ENCODE measurements at regions not wholly inside any gene's neighbourhood (a gene's known extent, or its start where the extent isn't known, plus 50 kb on each side); places are given as distances from the start of the nearest gene placed in this dataset.

DNA sequence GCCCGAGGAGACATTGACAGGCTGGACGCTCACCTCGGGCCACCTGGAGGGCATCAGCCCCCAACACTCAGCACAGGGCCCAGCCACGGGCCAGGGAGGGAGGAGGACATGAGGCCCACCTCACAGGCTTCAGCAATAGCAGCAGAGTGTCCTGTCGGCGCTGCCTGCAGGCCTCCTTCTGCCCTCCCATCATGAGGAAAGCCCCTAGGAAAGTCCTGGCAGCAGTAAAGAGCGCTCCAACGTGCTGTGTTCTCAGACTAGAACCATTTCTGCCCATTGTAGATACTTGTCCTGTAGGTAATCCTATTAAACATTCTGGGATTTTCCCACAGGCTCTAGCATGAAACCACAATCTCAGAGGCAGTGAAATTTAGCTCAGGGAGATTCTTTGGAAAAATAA is 62.0 kb upstream of the GALNT2 start:
- TF ChIP-seq, protein P1, sequence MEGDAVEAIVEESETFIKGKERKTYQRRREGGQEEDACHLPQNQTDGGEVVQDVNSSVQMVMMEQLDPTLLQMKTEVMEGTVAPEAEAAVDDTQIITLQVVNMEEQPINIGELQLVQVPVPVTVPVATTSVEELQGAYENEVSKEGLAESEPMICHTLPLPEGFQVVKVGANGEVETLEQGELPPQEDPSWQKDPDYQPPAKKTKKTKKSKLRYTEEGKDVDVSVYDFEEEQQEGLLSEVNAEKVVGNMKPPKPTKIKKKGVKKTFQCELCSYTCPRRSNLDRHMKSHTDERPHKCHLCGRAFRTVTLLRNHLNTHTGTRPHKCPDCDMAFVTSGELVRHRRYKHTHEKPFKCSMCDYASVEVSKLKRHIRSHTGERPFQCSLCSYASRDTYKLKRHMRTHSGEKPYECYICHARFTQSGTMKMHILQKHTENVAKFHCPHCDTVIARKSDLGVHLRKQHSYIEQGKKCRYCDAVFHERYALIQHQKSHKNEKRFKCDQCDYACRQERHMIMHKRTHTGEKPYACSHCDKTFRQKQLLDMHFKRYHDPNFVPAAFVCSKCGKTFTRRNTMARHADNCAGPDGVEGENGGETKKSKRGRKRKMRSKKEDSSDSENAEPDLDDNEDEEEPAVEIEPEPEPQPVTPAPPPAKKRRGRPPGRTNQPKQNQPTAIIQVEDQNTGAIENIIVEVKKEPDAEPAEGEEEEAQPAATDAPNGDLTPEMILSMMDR (IDR thresholded peaks at IDR 0.05; ENCODE audit: insufficient read depth, low read length), result no peak
- no peak for TF ChIP-seq SPI1 (IDR thresholded peaks at IDR 0.05; ENCODE audit: borderline replicate concordance, low read depth)
- TF ChIP-seq, protein P2, sequence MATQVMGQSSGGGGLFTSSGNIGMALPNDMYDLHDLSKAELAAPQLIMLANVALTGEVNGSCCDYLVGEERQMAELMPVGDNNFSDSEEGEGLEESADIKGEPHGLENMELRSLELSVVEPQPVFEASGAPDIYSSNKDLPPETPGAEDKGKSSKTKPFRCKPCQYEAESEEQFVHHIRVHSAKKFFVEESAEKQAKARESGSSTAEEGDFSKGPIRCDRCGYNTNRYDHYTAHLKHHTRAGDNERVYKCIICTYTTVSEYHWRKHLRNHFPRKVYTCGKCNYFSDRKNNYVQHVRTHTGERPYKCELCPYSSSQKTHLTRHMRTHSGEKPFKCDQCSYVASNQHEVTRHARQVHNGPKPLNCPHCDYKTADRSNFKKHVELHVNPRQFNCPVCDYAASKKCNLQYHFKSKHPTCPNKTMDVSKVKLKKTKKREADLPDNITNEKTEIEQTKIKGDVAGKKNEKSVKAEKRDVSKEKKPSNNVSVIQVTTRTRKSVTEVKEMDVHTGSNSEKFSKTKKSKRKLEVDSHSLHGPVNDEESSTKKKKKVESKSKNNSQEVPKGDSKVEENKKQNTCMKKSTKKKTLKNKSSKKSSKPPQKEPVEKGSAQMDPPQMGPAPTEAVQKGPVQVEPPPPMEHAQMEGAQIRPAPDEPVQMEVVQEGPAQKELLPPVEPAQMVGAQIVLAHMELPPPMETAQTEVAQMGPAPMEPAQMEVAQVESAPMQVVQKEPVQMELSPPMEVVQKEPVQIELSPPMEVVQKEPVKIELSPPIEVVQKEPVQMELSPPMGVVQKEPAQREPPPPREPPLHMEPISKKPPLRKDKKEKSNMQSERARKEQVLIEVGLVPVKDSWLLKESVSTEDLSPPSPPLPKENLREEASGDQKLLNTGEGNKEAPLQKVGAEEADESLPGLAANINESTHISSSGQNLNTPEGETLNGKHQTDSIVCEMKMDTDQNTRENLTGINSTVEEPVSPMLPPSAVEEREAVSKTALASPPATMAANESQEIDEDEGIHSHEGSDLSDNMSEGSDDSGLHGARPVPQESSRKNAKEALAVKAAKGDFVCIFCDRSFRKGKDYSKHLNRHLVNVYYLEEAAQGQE (IDR thresholded peaks at IDR 0.05; ENCODE audit: insufficient replicate concordance, low read depth), result no peak
- no peak for TF ChIP-seq GABPA (IDR thresholded peaks at IDR 0.05; ENCODE audit: low read depth)
- TF ChIP-seq POLR2AphosphoS5 (IDR thresholded peaks at IDR 0.05; ENCODE audit: low read depth), result no peak
- Histone ChIP-seq H3K27ac (replicated peaks) (peak overlapping the region; percentile 69), H3K4me3 (replicated peaks; ENCODE audit: insufficient read depth, low read length) (no peak overlapping the region), H3K27me3 (ENCODE audit: insufficient read depth, poor library complexity, severe bottlenecking) (no peaks in the 10 kb centered on the region)
- no peak for DNase-seq (ENCODE audit: low read depth in 1 of 2, low spot score in 1 of 2)

DNA sequence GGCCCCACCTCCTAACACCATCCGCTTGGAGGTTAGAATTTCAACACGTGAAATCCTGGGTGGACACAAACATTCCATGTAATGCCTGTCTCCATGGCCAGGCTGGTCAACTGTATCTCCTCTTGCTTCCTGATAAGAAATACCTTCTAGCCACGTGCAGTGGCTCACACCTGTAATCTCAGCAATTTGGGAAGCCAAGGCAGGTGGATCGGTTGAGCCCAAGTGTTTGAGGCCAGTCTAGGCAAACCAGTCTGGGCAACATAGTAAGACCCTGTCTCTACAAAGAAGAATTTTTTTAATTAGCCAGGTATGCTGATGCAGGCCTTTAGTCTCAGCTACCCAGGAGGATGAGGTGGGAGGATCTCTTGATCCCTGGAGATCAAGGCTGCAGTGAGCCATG is 58.3 kb upstream of the GALNT2 start:
- TF ChIP-seq, protein P1 (IDR thresholded peaks at IDR 0.05; ENCODE audit: insufficient read depth, low read length), result no peak
- TF ChIP-seq GABPA (IDR thresholded peaks at IDR 0.05; ENCODE audit: low read depth) (no peak), POLR2AphosphoS5 (IDR thresholded peaks at IDR 0.05; ENCODE audit: low read depth) (no peak), SPI1 (IDR thresholded peaks at IDR 0.05; ENCODE audit: borderline replicate concordance, low read depth) (no peak)
- TF ChIP-seq, protein P2 (IDR thresholded peaks at IDR 0.05; ENCODE audit: insufficient replicate concordance, low read depth), result no peak
- Histone ChIP-seq H3K27ac (replicated peaks) (no peak overlapping the region), H3K27me3 (ENCODE audit: insufficient read depth, poor library complexity, severe bottlenecking) (no peaks in the 10 kb centered on the region), H3K4me3 (replicated peaks; ENCODE audit: insufficient read depth, low read length) (no peak overlapping the region)
- peak in 1 of 2 experiments; percentile 35 for DNase-seq (ENCODE audit: low read depth in 1 of 2, low spot score in 1 of 2)

DNA sequence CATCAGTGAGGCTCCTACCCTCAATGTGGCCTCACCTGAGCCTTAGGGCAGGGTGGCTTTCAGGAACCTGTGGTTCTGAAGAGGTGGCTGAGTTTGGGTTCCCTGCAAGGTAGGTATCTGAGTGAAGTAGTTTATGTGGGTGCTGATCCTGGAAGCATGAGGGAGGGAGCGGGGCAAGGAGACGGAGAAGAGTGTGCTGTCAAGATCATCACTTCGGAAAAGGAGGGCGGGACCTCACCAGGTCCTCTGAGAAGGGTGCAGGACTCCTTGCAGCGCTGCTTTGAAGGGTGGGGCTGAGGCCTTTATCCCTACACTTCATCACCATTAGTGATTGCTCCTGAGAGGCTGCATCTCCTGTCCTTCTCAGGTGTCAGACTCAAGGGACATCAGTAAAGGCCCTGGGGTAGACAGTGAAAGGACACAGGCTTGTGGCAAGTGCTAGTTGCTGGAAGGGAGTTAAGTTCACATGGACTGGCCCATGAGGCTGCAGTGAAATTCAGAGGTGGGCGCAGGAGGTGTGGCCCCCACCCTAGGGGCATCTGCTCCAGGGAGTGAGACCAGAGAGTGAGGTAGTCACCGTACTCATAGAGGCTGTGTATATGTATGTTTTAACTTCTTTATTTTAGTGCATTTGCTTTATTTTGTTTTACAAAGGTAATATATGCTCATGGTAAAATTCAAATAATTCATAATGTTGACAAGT is 57.3 kb upstream of the GALNT2 start:
- H3K27me3 ChIP-seq (ENCODE audit: insufficient read depth, poor library complexity, severe bottlenecking), result no peaks in the 10 kb centered on the region
- H3K4me3 ChIP-seq (replicated peaks; ENCODE audit: insufficient read depth, low read length), result no peak overlapping the region
- DNase-seq (ENCODE audit: low read depth in 1 of 2, low spot score in 1 of 2), result no peak
- peak overlapping the region; percentile 60 for H3K27ac ChIP-seq (replicated peaks)
- TF ChIP-seq GABPA (IDR thresholded peaks at IDR 0.05; ENCODE audit: low read depth), result no peak
- TF ChIP-seq SPI1 (IDR thresholded peaks at IDR 0.05; ENCODE audit: borderline replicate concordance, low read depth), result no peak

DNA sequence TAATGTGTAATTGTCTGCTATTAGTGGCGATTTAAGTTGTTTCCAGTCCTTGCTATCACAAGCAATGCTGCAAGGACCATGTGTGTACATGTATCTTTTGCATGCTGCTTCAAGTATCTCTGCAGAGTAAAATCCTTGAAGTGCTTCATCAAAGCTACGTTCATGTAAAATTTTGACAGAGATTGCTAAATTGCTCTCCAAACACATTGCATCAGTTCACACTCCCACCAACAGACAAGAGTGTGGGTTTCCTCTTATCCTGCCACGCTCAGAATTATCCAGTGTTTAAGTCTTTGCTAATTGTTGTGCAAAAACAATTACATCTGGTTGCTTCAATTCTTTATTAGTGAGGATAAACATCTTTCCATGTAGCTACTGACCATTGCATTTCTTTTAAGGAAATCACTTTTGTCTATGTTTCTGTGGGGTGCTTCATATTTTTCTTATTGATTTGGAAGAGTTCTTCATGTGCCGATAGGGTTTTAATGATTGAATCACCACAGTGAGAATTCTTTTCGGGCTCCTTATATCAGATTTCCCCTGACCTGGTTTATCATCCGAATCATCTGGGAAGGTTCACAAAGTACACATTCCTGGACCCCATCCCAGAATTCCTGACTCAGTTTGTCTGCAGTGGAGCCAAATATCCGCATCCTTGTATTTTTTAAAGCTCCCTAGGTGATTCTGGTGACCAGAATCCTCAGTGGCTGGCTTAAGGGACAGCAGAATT is 56.3 kb upstream of the GALNT2 start:
- Histone ChIP-seq H3K27ac (replicated peaks) (peak overlapping the region; percentile 60), H3K27me3 (ENCODE audit: insufficient read depth, poor library complexity, severe bottlenecking) (no peaks in the 10 kb centered on the region), H3K4me3 (replicated peaks; ENCODE audit: insufficient read depth, low read length) (no peak overlapping the region)
- DNase-seq (ENCODE audit: low read depth in 1 of 2, low spot score in 1 of 2), result peak; percentile 79 to 82
- TF ChIP-seq, protein P2 (IDR thresholded peaks at IDR 0.05; ENCODE audit: insufficient replicate concordance, low read depth), result peak; percentile 53
- TF ChIP-seq SPI1 (IDR thresholded peaks at IDR 0.05; ENCODE audit: borderline replicate concordance, low read depth) (peak; percentile 41; the same call in 1 of the 2 replicates), GABPA (IDR thresholded peaks at IDR 0.05; ENCODE audit: low read depth) (no peak), POLR2AphosphoS5 (IDR thresholded peaks at IDR 0.05; ENCODE audit: low read depth) (peak; percentile 90)
- TF ChIP-seq, protein P1 (IDR thresholded peaks at IDR 0.05; ENCODE audit: insufficient read depth, low read length), result no peak

All from HL-60 (cell line).